ENCODE measurements at regions not wholly inside any gene's neighbourhood (a gene's known extent, or its start where the extent isn't known, plus 50 kb on each side); places are given as distances from the start of the nearest gene placed in this dataset.

- Histone ChIP-seq H3K27me3 (ENCODE audit: insufficient read depth, low read length) (no peaks in the 10 kb centered on the region), H3K4me1 (ENCODE audit: insufficient read depth, low read length, severe bottlenecking) (no peaks in the 10 kb centered on the region), H3F3A (ENCODE audit: insufficient read depth, low read length) (no peaks in the 10 kb centered on the region), H3K4me2 (ENCODE audit: low read length) (no peak overlapping the region), H3K27ac (ENCODE audit: low read depth, low read length, poor library complexity, severe bottlenecking) (no peak overlapping the region), H3K9ac (ENCODE audit: low read length) (no peak overlapping the region), H3K9me3 (ENCODE audit: low read length) (no peaks in the 10 kb centered on the region), H3K36me3 (ENCODE audit: insufficient read depth, low read length) (no peaks in the 10 kb centered on the region), H4K20me1 (ENCODE audit: insufficient read depth, low read length) (no peaks in the 10 kb centered on the region), H3K79me2 (ENCODE audit: insufficient read depth, low read length) (no peaks in the 10 kb centered on the region), H3K9me2 (ENCODE audit: low read depth, low read length) (no peaks in the 10 kb centered on the region), H3K4me3 (ENCODE audit: low read depth, low read length, poor library complexity, severe bottlenecking) (no peak overlapping the region), H2AFZ (ENCODE audit: low read length) (no peak overlapping the region)
- TF ChIP-seq EZH2 (IDR thresholded peaks at IDR 0.05; ENCODE audit: borderline replicate concordance, low read length) (no peak), CTCF (IDR thresholded peaks at IDR 0.05; ENCODE audit: low read length) (no peak)
Observed at GRCh38 chr15:68000754-68001153, 53.4 kb upstream of the PIAS1 start.

- no peaks in the 10 kb centered on the region for H3K79me2 ChIP-seq (ENCODE audit: insufficient read depth, low read length)
- H3F3A ChIP-seq (ENCODE audit: insufficient read depth, low read length) = no peaks in the 10 kb centered on the region
- H2AFZ ChIP-seq (ENCODE audit: low read length) = no peak overlapping the region
- no peaks in the 10 kb centered on the region for H3K36me3 ChIP-seq (ENCODE audit: insufficient read depth, low read length)
- TF ChIP-seq CTCF (IDR thresholded peaks at IDR 0.05; ENCODE audit: low read length) (no peak), EZH2 (IDR thresholded peaks at IDR 0.05; ENCODE audit: borderline replicate concordance, low read length) (no peak)
- H3K27me3 ChIP-seq (ENCODE audit: insufficient read depth, low read length) = no peaks in the 10 kb centered on the region
- no peaks in the 10 kb centered on the region for H3K4me1 ChIP-seq (ENCODE audit: insufficient read depth, low read length, severe bottlenecking)
- no peak overlapping the region for H3K4me3 ChIP-seq (ENCODE audit: low read depth, low read length, poor library complexity, severe bottlenecking)
- no peaks in the 10 kb centered on the region for H3K9me2 ChIP-seq (ENCODE audit: low read depth, low read length)
- H3K4me2 ChIP-seq (ENCODE audit: low read length) = no peak overlapping the region
- no peaks in the 10 kb centered on the region for H3K9me3 ChIP-seq (ENCODE audit: low read length)
- no peak overlapping the region for H3K9ac ChIP-seq (ENCODE audit: low read length)
- no peak overlapping the region for H3K27ac ChIP-seq (ENCODE audit: low read depth, low read length, poor library complexity, severe bottlenecking)
- H4K20me1 ChIP-seq (ENCODE audit: insufficient read depth, low read length) = no peaks in the 10 kb centered on the region
Observed at GRCh38 chr15:68001811-68002210, 52.3 kb upstream of the PIAS1 start.

GRCh38 chr15:68003297-68003696, 50.8 kb upstream of the PIAS1 start:
- H3K36me3 ChIP-seq (ENCODE audit: insufficient read depth, low read length) = no peaks in the 10 kb centered on the region
- H3K4me1 ChIP-seq (ENCODE audit: insufficient read depth, low read length, severe bottlenecking) = no peaks in the 10 kb centered on the region
- no peaks in the 10 kb centered on the region for H3K9me3 ChIP-seq (ENCODE audit: low read length)
- H3K9ac ChIP-seq (ENCODE audit: low read length) = no peak overlapping the region
- H3K27me3 ChIP-seq (ENCODE audit: insufficient read depth, low read length) = no peaks in the 10 kb centered on the region; the same call in 1 of the 2 replicates
- H3F3A ChIP-seq (ENCODE audit: insufficient read depth, low read length) = no peaks in the 10 kb centered on the region
- no peak overlapping the region for H3K27ac ChIP-seq (ENCODE audit: low read depth, low read length, poor library complexity, severe bottlenecking)
- H2AFZ ChIP-seq (ENCODE audit: low read length) = no peak overlapping the region
- no peak overlapping the region for H3K4me2 ChIP-seq (ENCODE audit: low read length)
- no peaks in the 10 kb centered on the region for H3K79me2 ChIP-seq (ENCODE audit: insufficient read depth, low read length)
- H3K9me2 ChIP-seq (ENCODE audit: low read depth, low read length) = no peaks in the 10 kb centered on the region
- TF ChIP-seq EZH2 (IDR thresholded peaks at IDR 0.05; ENCODE audit: borderline replicate concordance, low read length) (no peak), CTCF (IDR thresholded peaks at IDR 0.05; ENCODE audit: low read length) (no peak)
- no peak overlapping the region for H3K4me3 ChIP-seq (ENCODE audit: low read depth, low read length, poor library complexity, severe bottlenecking)
- no peaks in the 10 kb centered on the region for H4K20me1 ChIP-seq (ENCODE audit: insufficient read depth, low read length)
